AG10803 (cell line): ENCODE measurements at regions not wholly inside any gene's neighbourhood (a gene's known extent, or its start where the extent isn't known, plus 50 kb on each side); places are given as distances from the start of the nearest gene placed in this dataset.

Source experiments
- DNase-seq: peaks from one replicate; pipeline ENCODE4 v3.0.0; 2010; ENCODE audit warnings: low read depth
- H3K4me3 ChIP-seq: 2 replicates; pipeline ENCODE4 v1.5.1; 2011; ENCODE audit warnings: mild to moderate bottlenecking, low read length, control low read depth
- TF ChIP-seq, protein P1 (sequence below): conservative IDR thresholded peaks from 2 replicates; pipeline ENCODE4 v1.5.1; 2011; ENCODE audit warnings: mild to moderate bottlenecking, low read length, control low read depth, inconsistent platforms

DNA sequence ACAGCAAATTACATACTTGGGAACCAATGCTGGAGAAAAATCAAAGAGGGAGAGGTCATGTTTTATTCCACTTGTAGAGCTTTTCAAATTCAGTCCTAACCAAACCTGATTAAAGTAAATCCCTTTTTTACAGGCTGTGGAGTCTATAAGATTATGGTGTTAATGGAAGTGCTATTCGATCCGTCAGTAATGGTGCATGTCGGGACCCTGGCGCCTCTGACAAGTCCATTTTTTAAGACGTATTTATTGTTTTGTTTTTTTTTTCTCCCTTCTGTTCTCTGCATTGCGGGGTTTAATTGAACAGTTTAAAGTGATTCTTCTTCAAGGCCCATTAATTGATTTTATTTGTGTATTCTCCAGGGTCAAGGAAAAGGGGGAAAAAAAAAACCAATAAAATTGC lies 725.9 kb downstream of the TUSC7 start:
- TF ChIP-seq, protein P1, sequence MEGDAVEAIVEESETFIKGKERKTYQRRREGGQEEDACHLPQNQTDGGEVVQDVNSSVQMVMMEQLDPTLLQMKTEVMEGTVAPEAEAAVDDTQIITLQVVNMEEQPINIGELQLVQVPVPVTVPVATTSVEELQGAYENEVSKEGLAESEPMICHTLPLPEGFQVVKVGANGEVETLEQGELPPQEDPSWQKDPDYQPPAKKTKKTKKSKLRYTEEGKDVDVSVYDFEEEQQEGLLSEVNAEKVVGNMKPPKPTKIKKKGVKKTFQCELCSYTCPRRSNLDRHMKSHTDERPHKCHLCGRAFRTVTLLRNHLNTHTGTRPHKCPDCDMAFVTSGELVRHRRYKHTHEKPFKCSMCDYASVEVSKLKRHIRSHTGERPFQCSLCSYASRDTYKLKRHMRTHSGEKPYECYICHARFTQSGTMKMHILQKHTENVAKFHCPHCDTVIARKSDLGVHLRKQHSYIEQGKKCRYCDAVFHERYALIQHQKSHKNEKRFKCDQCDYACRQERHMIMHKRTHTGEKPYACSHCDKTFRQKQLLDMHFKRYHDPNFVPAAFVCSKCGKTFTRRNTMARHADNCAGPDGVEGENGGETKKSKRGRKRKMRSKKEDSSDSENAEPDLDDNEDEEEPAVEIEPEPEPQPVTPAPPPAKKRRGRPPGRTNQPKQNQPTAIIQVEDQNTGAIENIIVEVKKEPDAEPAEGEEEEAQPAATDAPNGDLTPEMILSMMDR = no peak
- DNase-seq = no peak
- no peak overlapping the region for H3K4me3 ChIP-seq

GRCh38 chr3:117439812-117440211 lies 730.2 kb downstream of the TUSC7 start:
- TF ChIP-seq, protein P1 = peak; percentile 50
- DNase-seq = peak; percentile 16
- no peak overlapping the region for H3K4me3 ChIP-seq

GRCh38 chr3:117441851-117442250 lies 732.3 kb downstream of the TUSC7 start:
- DNase-seq = no peak
- TF ChIP-seq, protein P1 = no peak
- no peak overlapping the region for H3K4me3 ChIP-seq

- no peak overlapping the region for H3K4me3 ChIP-seq
- no peak for DNase-seq
- TF ChIP-seq, protein P1 = no peak
Observed at GRCh38 chr3:117442566-117442965, 733.0 kb downstream of the TUSC7 start.

GRCh38 chr3:117443014-117443413 lies 733.4 kb downstream of the TUSC7 start:
- TF ChIP-seq, protein P1 = no peak
- no peak overlapping the region for H3K4me3 ChIP-seq
- DNase-seq = no peak

DNA sequence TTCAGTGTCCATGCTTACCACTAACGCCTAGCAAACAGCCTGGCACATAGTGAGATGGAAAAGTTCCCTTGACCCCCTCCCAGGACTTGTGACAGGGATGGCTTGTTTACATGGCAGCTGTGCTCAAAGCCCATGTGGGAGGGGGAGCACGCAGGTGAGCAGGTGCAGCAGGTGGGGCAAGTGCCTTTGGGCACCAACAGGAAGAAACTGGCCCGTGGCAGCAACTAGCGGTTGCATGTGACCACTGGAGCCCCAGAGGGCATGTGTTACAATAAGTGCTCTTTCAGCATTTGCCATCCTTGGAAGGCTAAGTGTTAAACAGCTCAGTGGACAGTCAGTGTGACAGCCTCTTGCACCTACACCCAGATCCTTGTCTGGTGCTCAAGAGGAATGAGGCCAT lies 734.6 kb downstream of the TUSC7 start:
- no peak for DNase-seq
- TF ChIP-seq, protein P1 = no peak
- H3K4me3 ChIP-seq = no peak overlapping the region

GRCh38 chr3:117447419-117447818 lies 737.8 kb downstream of the TUSC7 start:
- DNase-seq = no peak
- no peak overlapping the region for H3K4me3 ChIP-seq
- TF ChIP-seq, protein P1 = no peak
